H1 (cell line): ENCODE measurements at regions not wholly inside any gene's neighbourhood (a gene's known extent, or its start where the extent isn't known, plus 50 kb on each side); places are given as distances from the start of the nearest gene placed in this dataset.

Source experiments
- CTCF ChIA-PET: fragments of 300-600 bp; sonication (Branson Sonifier 250); formaldehyde crosslinking; loops from one replicate; lab custom pipeline; 2021; ENCODE audit not compliant: partially characterized antibody; lab: Charles Lee
- POLR2A ChIA-PET: fragments of 300-600 bp; sonication (Branson Sonifier 250); formaldehyde crosslinking; loops from one replicate; lab custom pipeline; 2021; ENCODE audit warnings: inconsistent platforms; ENCODE audit not compliant: partially characterized antibody; lab: Charles Lee
- DNase-seq, 2 experiments: peaks; one replicate each; pipeline versions ENCODE4 v3.0.0 to v3.0.0-alpha.2; 2010 to 2022; ENCODE audit warnings: low spot score in 2 of 2, low read depth in 1 of 2, mixed read lengths in 1 of 2
- FAIRE-seq: peaks from 2 replicates; lab custom pipeline; 2011; peaks lifted over from hg19 to GRCh38; lab: Jason Lieb, UNC
- H2AFZ ChIP-seq: 2 replicates; pipeline ENCODE4 v1.8.1; 2012; ENCODE audit warnings: low read length, inconsistent platforms
- H2AK5ac ChIP-seq: 2 replicates; pipeline ENCODE4 v1.6.1; 2013; ENCODE audit warnings: low read depth, low read length
- H2BK120ac ChIP-seq: replicated peaks from 2 replicates; pipeline ENCODE3; 2013; ENCODE audit warnings: low read depth, low read length, inconsistent platforms
- H2BK12ac ChIP-seq: 2 replicates; pipeline ENCODE4 v1.6.1; 2013; ENCODE audit warnings: low read depth, low read length
- H2BK15ac ChIP-seq: 2 replicates; pipeline ENCODE4 v1.6.1; 2013; ENCODE audit warnings: low read length
- H2BK20ac ChIP-seq: 2 replicates; pipeline ENCODE4 v1.6.1; 2013; ENCODE audit warnings: low read length
- H2BK5ac ChIP-seq: 2 replicates; pipeline ENCODE4 v1.6.1; 2013; ENCODE audit warnings: low read depth, low read length
- H3K14ac ChIP-seq: 2 replicates; pipeline ENCODE4 v1.6.1; 2013; ENCODE audit warnings: inconsistent platforms; ENCODE audit not compliant: insufficient read length
- H3K18ac ChIP-seq: 2 replicates; pipeline ENCODE4 v1.6.1; 2013; ENCODE audit warnings: low read length; ENCODE audit errors: extremely low read depth
- H3K23ac ChIP-seq: 2 replicates; pipeline ENCODE4 v1.6.1; 2013; ENCODE audit warnings: inconsistent platforms; ENCODE audit not compliant: insufficient read length
- H3K23me2 ChIP-seq: 2 replicates; pipeline ENCODE4 v1.6.1; 2013; ENCODE audit warnings: low read depth, low read length
- H3K27ac ChIP-seq: 2 replicates; pipeline ENCODE4 v1.6.1; 2011; ENCODE audit warnings: low read depth, low read length, inconsistent platforms
- H3K27me3 ChIP-seq, 4 experiments: replicated peaks in 1 of 4; 1 replicate in 1 of 4; 2 replicates in 3 of 4; pipeline versions ENCODE4 v1.6.1 to v1.8.1; 2011 to 2013; ENCODE audit warnings: low read length in 3 of 4, mild to moderate bottlenecking in 3 of 4, inconsistent platforms in 2 of 4, mixed read lengths in 2 of 4, moderate library complexity in 1 of 4; ENCODE audit not compliant: control insufficient read depth in 3 of 4, insufficient read depth in 3 of 4; ENCODE audit errors: extremely low read depth in 1 of 4
- H3K36me3 ChIP-seq, 4 experiments: 2 replicates each; pipeline versions ENCODE4 v1.6.1 to v1.8.1; 2011 to 2013; ENCODE audit warnings: mild to moderate bottlenecking in 4 of 4, low read length in 3 of 4, moderate library complexity in 2 of 4, control low read depth in 1 of 4, inconsistent platforms in 1 of 4; ENCODE audit not compliant: insufficient read depth in 4 of 4, control insufficient read depth in 2 of 4
- H3K4ac ChIP-seq: replicated peaks from 2 replicates; pipeline ENCODE3; 2013; ENCODE audit warnings: low read length, low read depth, mixed read lengths, inconsistent platforms; ENCODE audit not compliant: insufficient read length
- H3K4me1 ChIP-seq, 4 experiments: replicated peaks in 1 of 4; 1 replicate in 1 of 4; 2 replicates in 3 of 4; pipeline versions ENCODE4 v1.6.1 to v1.8.1; 2011 to 2013; ENCODE audit warnings: low read length in 3 of 4, inconsistent platforms in 2 of 4, mixed read lengths in 1 of 4; ENCODE audit not compliant: insufficient read depth in 4 of 4, control insufficient read depth in 3 of 4
- H3K4me2 ChIP-seq, 2 experiments: 2 replicates each; pipeline versions ENCODE4 v1.6.1 to v1.8.1; 2011 to 2013; ENCODE audit warnings: low read depth in 2 of 2, low read length in 2 of 2, control low read depth in 1 of 2, inconsistent platforms in 1 of 2, mild to moderate bottlenecking in 1 of 2; ENCODE audit not compliant: insufficient read depth in 1 of 2
- H3K4me3 ChIP-seq, 4 experiments: fragments of 200-600, 300-600 bp in 1 of 4; sonication (generic), shearing (Covaris generic), sonication (Bioruptor Twin) in 1 of 4; 2 replicates each; pipeline versions ENCODE4 v1.5.1 to v1.8.1; 2011 to 2016; ENCODE audit warnings: low read length in 4 of 4, low read depth in 3 of 4, control low read depth in 2 of 4, inconsistent platforms in 2 of 4, mild to moderate bottlenecking in 2 of 4, mixed read lengths in 1 of 4, moderate library complexity in 1 of 4; ENCODE audit not compliant: insufficient read depth in 2 of 4; ENCODE audit errors: extremely low read depth in 1 of 4
- H3K56ac ChIP-seq: replicated peaks from 2 replicates; pipeline ENCODE3; 2013; ENCODE audit warnings: low read depth, mild to moderate bottlenecking, mixed read lengths, low read length, inconsistent platforms; ENCODE audit not compliant: insufficient read length
- H3K79me1 ChIP-seq: 2 replicates; pipeline ENCODE4 v1.6.1; 2013; ENCODE audit warnings: low read depth, low read length, control low read depth
- H3K79me2 ChIP-seq, 2 experiments: 2 replicates each; pipeline versions ENCODE4 v1.6.1 to v1.8.1; 2012 to 2013; ENCODE audit warnings: low read length in 2 of 2, mild to moderate bottlenecking in 2 of 2, inconsistent platforms in 1 of 2; ENCODE audit not compliant: insufficient read depth in 2 of 2, control insufficient read depth in 1 of 2
- H3K9ac ChIP-seq, 4 experiments: replicated peaks in 1 of 4; 1 replicate in 1 of 4; 2 replicates in 3 of 4; pipeline versions ENCODE4 v1.6.1 to v1.8.1; 2011 to 2013; ENCODE audit warnings: low read depth in 3 of 4, low read length in 3 of 4, control low read depth in 2 of 4, mild to moderate bottlenecking in 2 of 4, moderate library complexity in 2 of 4, inconsistent platforms in 1 of 4; ENCODE audit errors: extremely low read depth in 1 of 4
- H3K9me3 ChIP-seq, 2 experiments: 2 replicates each; pipeline versions ENCODE4 v1.6.1 to v1.8.1; 2012 to 2013; ENCODE audit warnings: mild to moderate bottlenecking in 2 of 2, moderate library complexity in 2 of 2, control low read depth in 1 of 2, inconsistent platforms in 1 of 2, low read depth in 1 of 2, low read length in 1 of 2, mixed read lengths in 1 of 2; ENCODE audit not compliant: insufficient read depth in 2 of 2
- H4K20me1 ChIP-seq, 2 experiments: replicated peaks in 1 of 2; 2 replicates each; pipeline versions ENCODE3 to v1.8.1; 2011 to 2013; ENCODE audit warnings: inconsistent platforms in 2 of 2, low read length in 2 of 2, mild to moderate bottlenecking in 1 of 2; ENCODE audit not compliant: insufficient read depth in 2 of 2, control insufficient read depth in 1 of 2
- H4K5ac ChIP-seq: 2 replicates; pipeline ENCODE4 v1.6.1; 2013; ENCODE audit warnings: low read length, low read depth, mixed read lengths, inconsistent platforms; ENCODE audit not compliant: insufficient read length
- H4K8ac ChIP-seq: 2 replicates; pipeline ENCODE4 v1.8.0; 2013; ENCODE audit warnings: mild to moderate bottlenecking, moderate library complexity, low read length, inconsistent platforms; ENCODE audit not compliant: insufficient read depth; ENCODE audit errors: extremely low read depth
- H4K91ac ChIP-seq: replicated peaks from 2 replicates; pipeline ENCODE3; 2013; ENCODE audit warnings: low read length, mixed read lengths, inconsistent platforms; ENCODE audit not compliant: insufficient read length
- CBX8 ChIP-seq: fragments of 300-800, 300-1000 bp; sonication (generic); IDR thresholded peaks from 2 replicates; pipeline ENCODE4 v1.7.1; 2016; ENCODE audit warnings: low read depth, low read length, borderline replicate concordance
- CTBP2 ChIP-seq: IDR thresholded peaks from 2 replicates; pipeline ENCODE4 v1.7.0; 2011; ENCODE audit warnings: borderline replicate concordance, mild to moderate bottlenecking, moderate library complexity, mixed read lengths, low read length; ENCODE audit not compliant: insufficient read depth, insufficient read length
- RNF2 ChIP-seq: fragments of 200-900, 300-1000 bp; sonication (generic); IDR thresholded peaks from 2 replicates; pipeline ENCODE4 v1.7.1; 2016; ENCODE audit warnings: borderline replicate concordance, low read depth, mild to moderate bottlenecking, antibody characterized with exemption, low read length; ENCODE audit not compliant: poor library complexity, severe bottlenecking; ENCODE audit errors: missing control alignments
- ZNF274 ChIP-seq: IDR thresholded peaks from 2 replicates; pipeline ENCODE4 v1.7.0; 2012; ENCODE audit warnings: low read length, borderline replicate concordance; ENCODE audit errors: extremely low read depth
- WGBS, 2 experiments: shearing (Covaris generic) in 1 of 2; methylation state at CpG; one replicate each; pipeline versions ENCODE4 v1.1.6 to v1.1.7; 2013 to 2015; ENCODE audit warnings: low lambda C conversion rate in 2 of 2, mixed read lengths in 2 of 2, inconsistent platforms in 1 of 2, low coverage in 1 of 2, missing lambda C conversion rate in 1 of 2; ENCODE audit not compliant: insufficient replicate concordance in 2 of 2, insufficient coverage in 1 of 2, insufficient read length in 1 of 2; ENCODE audit errors: extremely low coverage in 1 of 2, missing lambda C conversion rate in 1 of 2; 5-methylcytosine and 5-hydroxymethylcytosine counted together
- TF ChIP-seq, protein P1 (sequence below): IDR thresholded peaks from 2 replicates; pipeline ENCODE4 v1.6.1; 2012; ENCODE audit warnings: low read length, inconsistent platforms

DNA sequence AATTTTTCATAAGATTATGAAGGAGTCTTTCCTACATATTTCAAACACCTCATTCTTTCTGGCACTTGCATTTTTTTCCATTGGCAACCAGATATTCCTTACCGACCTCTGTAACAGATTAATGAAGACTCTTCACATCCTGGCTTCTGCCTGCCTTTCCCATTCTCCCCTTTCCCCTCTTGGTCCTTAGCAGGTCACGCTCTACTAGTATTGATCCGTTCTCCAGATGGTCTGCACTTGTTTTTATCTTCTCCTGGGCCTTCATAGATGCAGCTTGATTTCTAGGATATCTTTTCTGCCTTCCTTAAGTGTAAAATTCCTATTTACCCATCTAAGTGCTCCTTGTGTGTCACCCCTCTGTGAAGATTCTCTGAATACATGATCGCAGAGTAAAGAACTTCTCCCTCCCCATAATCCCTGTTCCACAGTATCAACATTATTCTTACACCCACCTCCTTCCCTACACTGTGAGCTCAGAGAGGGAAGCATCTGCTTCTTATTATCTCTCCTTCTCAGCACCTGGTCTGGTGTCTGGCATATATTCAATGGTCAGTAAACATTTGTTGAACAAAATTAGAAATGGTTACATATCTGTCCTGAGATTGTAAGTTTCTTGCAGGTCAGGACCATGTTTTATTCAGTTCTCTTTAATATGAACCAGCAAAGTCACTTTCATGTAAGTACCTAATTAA is 654.2 kb downstream of the REEP3 start:
- Histone ChIP-seq H2BK15ac (no peak overlapping the region), H3K23ac (no peak overlapping the region), H3K56ac (no peak overlapping the region), H3K18ac (no peak overlapping the region), H3K4me2 (no peak overlapping the region), H3K4me1 (no peaks in the 10 kb centered on the region), H3K79me2 (no peaks in the 10 kb centered on the region), H4K8ac (no peak overlapping the region), H3K27ac (no peak overlapping the region), H3K79me1 (no peaks in the 10 kb centered on the region), H3K14ac (no peak overlapping the region), H3K4me3 (no peak overlapping the region), H3K4ac (no peak overlapping the region), H3K23me2 (no peaks in the 10 kb centered on the region), H4K5ac (no peak overlapping the region), H3K9ac (no peak overlapping the region), H2AFZ (no peak overlapping the region), H2BK12ac (no peak overlapping the region), H2BK20ac (no peak overlapping the region), H2AK5ac (no peak overlapping the region), H3K9me3 (no peaks in the 10 kb centered on the region), H2BK120ac (no peak overlapping the region), H4K20me1 (no peaks in the 10 kb centered on the region), H2BK5ac (no peak overlapping the region), H3K36me3 (no peaks in the 10 kb centered on the region)
- 87% methylated on average over 4 of the region's 4 CpGs; no CpG with 5 or more reads in 1 of the 2 experiments for WGBS, 2 experiments
- FAIRE-seq, result no peak
- POLR2A ChIA-PET, result no interaction called here
- TF ChIP-seq CBX8 (no peak), ZNF274 (no peak), RNF2 (no peak), CTBP2 (no peak)
- TF ChIP-seq, protein P1, sequence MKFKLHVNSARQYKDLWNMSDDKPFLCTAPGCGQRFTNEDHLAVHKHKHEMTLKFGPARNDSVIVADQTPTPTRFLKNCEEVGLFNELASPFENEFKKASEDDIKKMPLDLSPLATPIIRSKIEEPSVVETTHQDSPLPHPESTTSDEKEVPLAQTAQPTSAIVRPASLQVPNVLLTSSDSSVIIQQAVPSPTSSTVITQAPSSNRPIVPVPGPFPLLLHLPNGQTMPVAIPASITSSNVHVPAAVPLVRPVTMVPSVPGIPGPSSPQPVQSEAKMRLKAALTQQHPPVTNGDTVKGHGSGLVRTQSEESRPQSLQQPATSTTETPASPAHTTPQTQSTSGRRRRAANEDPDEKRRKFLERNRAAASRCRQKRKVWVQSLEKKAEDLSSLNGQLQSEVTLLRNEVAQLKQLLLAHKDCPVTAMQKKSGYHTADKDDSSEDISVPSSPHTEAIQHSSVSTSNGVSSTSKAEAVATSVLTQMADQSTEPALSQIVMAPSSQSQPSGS, result no peak
- TF ChIP-seq, all 59 proteins: peak for 0
- H4K91ac ChIP-seq, result no peak overlapping the region
- CTCF ChIA-PET, result no interaction called here
- no peak for DNase-seq
- H3K27me3 ChIP-seq, result no peaks in the 10 kb centered on the region
